OCI-LY7 (cell line): ENCODE measurements at regions not wholly inside any gene's neighbourhood (a gene's known extent, or its start where the extent isn't known, plus 50 kb on each side); places are given as distances from the start of the nearest gene placed in this dataset.

Experiments used
- CTCF ChIP-seq: fragments of 200-600 bp; sonication (generic); conservative IDR thresholded peaks from 2 replicates; pipeline ENCODE4 v1.5.1; 2014; ENCODE audit warnings: mild to moderate bottlenecking, antibody characterized with exemption, low read length, moderate library complexity, mixed read lengths
- EZH2phosphoT487 ChIP-seq: fragments of 200-600 bp; sonication (generic); IDR thresholded peaks from 2 replicates; pipeline ENCODE4 v1.6.1; 2018; ENCODE audit warnings: low read depth, borderline replicate concordance, mild to moderate bottlenecking, mixed run types, antibody characterized with exemption, low read length, moderate library complexity, mixed read lengths

- TF ChIP-seq CTCF (no peak), EZH2phosphoT487 (no peak)
These were observed 108.6 kb upstream of the VGLL2 start for GRCh38 chr6:117156741-117157140.
